Stimulated activated CD8-positive, alpha-beta memory T cell treated with anti-CD3 and anti-CD28 coated beads, Interleukin-4, amount 100 ng/mL, for 48 hours (primary cell): ENCODE measurements at regions not wholly inside any gene's neighbourhood (a gene's known extent, or its start where the extent isn't known, plus 50 kb on each side); places are given as distances from the start of the nearest gene placed in this dataset.

ENCODE experiments used
- DNase-seq: peaks from one replicate; pipeline ENCODE4 v3.0.0-alpha.2; 2020

DNA sequence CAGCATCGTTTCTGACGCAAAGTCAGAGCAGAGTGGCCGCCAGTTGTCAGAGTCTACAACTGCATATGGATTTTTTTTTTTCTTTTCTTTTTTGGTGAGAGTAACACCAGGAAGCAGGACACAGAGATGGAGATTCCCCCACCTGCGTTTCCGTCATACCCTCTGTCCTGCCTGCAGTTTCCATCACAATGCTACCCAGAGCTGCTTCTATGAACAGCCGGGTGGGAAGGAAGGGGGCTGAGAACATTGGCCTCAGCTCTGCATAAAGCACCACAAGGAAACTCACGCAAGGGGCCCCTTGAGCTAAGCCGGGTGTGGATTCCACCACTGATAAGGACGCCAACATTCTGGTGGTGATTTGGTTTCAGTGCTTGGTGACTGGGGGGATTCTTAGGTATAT is 183.5 kb upstream of the AFDN start:
- DNase-seq = no peak

DNA sequence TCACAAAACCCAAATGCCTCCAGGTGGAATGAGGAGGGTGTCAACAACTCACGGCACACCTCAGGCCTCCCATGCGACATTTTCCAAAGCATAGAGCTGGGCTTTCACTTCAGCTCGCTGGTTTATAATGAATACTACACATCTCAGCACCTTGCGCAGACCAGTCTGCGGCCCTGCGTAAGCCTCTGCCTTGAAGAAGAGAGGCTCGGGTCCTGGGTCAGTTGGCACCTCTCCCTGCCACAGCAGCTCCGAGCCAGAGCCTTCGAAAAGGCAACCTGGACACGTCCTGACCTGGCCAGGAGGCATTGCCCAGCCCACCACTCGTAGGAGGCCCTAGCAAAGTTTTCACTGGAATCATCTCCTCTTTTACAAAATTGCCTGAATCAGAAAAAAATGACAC is 183.0 kb upstream of the AFDN start:
- no peak for DNase-seq

DNA sequence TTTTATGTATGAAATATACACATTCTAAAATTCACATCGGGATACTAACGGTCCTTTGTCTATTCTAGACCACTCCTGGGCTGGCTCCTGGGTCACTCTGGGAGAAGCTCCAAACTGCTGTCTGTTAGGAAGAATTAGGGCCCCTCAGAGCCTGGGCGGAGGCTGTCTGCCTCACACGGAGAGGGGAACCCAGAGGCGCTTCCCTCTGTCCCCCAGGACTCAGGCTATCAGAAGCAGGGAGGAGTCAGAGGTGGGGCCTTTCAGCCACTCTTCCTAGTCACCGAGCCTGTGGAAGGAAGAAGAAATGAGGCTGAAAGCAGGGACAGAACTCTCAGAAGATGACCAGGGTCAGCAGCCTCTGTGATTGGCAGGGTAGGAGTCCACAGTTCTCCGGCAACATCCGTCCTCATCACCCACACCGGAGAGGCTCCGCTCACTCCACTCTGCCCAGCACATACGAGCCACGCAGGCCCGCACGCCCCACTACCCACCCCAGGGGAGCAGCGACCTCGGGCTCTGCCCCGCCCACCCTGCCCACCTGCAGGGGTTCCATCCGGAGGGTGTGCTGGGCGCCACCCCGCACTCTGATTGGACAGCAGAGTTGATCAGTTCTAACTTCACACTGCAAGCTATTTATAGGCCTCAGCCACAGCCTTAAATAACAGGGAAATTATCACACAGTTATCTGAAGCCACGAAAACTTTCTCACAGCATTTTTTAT is 182.1 kb upstream of the AFDN start:
- no peak for DNase-seq

DNA sequence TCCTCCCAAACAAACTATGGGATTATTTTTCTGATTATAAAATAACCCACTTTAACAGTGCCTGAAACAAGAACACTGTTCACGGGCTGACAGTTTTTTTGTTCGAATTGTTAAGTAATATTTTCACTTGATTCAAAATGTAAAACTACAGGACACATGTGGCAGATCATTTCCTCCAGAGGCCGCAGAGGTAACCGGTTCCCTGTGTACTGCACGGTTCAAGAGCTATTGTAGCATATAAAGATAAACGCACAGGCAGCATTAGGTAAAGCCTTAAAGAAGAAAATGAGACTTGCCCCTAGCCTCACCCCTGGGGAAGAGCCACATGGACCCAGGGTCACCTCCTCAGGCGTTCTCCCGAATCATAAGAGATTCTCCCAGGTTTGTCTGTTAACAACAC is 181.3 kb upstream of the AFDN start:
- no peak for DNase-seq

- DNase-seq = no peak
These were observed 179.4 kb upstream of the AFDN start for GRCh38 chr6:167647306-167647705.

DNA sequence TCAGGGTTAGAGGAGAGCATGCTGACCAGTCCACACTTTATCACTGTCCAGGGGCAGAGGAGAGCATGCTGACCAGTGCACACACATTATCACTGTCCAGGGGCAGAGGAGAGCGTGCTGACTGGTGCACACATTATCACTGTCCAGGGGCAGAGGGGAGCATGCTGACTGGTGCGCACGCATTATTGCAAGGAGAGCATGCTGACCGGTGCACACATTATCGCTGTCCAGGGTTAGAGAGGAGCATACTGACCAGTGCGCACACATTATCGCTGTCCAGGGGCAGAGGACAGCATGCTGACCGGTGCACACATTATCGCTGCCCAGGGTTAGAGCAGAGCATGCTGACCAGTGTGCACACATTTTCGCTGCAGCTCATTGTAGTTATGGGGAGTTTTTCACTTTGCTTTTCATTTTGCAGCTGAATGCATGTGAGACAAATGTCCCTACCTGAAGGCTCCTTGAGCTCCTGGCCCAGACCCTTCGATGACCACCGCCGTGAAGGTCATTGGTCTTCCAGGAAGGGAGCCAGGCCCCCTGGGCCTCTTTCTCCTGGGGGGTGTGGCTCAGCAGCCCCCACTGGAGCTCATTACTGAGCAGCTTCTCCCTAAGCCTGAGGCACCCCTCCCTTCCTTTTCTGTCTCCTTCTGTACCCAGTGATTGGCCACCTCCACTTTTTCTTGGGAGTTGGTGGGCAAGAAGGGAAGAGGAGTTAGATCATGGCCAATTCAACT is 178.8 kb upstream of the AFDN start:
- no peak for DNase-seq

DNA sequence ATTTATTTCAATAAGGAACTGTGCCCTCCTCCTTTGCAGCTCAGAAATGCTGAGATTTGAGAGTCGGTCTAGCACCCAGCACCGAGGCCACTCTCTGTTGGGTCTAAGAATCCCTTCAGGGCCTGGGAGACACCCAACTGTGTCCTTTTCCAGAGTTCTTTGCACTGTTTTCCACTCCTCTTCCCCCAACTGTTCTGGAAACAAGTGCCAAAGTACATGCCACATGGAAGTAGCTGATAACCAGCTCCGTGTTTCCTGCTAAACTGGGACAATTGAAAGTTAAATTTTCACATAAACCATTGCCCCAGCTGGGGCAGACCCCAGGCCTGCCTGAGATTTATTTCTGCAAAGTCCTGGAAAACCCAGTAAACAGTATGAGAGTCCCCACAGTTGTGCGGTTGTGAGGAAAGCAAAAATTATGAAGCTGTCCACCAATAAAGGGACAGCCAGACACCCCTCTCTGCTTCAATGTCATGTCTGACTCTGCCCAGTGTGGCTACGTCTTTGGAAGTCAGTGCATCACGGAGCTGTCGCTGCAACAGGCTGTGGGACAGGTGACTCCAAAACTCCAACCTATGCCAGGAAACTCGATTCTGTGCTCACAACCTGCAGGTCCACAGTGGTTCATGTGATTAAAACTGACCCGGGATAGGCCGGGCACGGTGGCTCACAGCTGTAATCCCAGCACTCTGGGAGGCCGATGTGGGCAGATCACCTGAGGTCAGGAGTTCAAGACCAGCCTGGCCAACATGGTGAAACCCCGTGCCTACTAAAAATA is 178.0 kb upstream of the AFDN start:
- DNase-seq = no peak

- no peak for DNase-seq
These were observed 177.2 kb upstream of the AFDN start for GRCh38 chr6:167649476-167649875.

DNA sequence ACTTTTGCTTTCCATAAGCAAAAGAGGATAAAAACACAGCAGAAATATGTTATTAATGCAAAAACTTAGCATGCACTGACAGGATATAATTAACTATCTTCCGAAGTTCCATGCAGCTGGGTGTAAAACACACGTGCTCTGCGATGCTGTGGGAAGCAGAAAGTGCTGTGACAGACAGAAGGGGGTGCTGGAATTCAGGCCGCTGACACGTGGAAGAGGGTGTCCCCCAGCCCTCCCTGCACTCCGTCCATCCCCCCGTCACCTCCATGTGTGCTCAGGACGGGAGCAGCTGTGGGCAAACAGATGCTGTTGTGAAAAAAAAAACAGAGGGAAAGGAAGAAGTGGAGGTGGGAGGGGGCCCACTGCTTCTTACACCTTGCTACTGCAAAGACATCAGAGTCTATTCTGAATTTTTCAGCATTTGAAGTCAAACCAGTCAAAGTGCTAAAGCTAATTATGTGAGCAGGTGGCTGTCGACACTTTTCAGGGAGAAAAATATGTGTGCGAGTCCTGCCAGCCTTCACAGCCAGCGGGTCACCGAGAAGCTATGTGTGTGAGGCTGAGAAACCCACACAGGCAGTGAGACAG is 175.9 kb upstream of the AFDN start:
- DNase-seq = no peak

- DNase-seq = no peak
These were observed 175.2 kb upstream of the AFDN start for GRCh38 chr6:167651318-167652041.

DNA sequence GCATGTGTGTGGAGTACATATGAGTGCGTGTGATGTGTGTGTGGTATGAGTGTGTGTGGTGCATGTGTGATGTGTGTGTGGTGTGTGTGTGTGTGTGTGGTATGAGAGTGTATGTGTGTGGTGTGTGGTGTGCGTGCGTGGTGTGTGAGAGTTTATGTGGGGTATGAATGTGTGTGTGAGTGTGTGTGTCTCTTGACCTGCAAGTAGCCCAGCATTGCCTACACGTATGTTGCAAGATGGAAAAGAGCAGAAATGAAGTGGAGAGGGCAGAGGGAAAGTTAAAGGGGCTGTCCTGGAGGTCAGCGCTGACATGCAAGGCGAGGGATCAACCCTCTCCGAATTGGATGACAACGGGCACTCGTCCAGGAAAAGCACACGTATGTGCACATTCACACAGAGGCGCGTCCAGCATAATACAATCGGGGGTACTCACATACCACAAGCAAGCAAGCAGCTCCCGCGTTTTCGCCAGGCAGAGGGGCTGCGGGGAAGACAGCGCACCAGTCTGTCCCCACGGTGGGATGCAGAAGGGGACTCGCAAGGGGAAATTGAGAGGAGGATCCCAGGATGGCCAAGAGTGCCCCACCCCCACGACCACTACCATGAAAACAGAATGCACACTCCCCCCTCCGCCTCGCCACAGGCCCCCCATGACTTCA is 174.5 kb upstream of the AFDN start:
- DNase-seq = no peak

- DNase-seq = no peak
These were observed 174.0 kb upstream of the AFDN start for GRCh38 chr6:167652701-167653095.

GRCh38 chr6:167653561-167653960 is 173.2 kb upstream of the AFDN start:
- DNase-seq = no peak

DNA sequence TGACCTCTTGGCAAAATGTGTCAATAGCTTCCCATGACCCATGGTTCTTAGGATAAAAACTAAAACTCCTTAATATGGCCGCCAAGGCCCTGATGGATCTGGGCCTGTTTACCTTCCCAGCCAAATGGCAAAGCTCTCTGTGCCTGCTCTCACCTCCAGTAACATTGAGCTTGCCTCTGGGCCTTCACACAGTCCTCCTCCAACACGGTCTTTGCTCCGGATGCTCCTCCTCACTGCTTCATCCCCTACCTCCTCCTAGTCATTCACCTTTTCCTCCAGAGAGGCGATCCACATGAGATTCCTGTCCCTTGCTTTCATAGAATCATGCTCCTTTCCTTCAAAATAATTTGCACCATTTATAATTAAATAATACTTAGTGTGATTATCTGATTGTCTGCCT is 172.3 kb upstream of the AFDN start:
- DNase-seq = no peak

GRCh38 chr6:167655174-167655821 is 171.4 kb upstream of the AFDN start:
- DNase-seq = no peak

GRCh38 chr6:167658106-167658505 is 168.6 kb upstream of the AFDN start:
- DNase-seq = no peak

GRCh38 chr6:167659046-167659445 is 167.7 kb upstream of the AFDN start:
- DNase-seq = no peak

DNA sequence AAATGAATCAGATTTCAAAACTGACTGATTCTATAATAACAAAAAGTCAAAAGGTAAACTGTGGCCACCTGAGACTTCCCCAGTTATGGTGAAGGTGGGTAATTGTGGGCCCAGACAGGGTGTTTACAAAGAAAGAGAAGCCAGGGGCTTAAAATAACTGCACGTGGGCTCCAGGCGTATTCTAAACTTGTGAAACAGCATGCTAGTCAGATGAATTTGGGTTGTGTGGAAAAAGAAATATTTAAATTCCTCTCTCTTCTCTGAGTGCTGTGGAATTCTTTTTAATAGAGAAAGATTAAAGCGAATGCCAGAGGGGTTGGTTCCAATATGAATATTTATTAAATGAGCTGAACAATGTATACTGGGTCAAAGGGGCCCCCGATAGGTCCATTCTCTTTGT is 166.3 kb upstream of the AFDN start:
- no peak for DNase-seq

DNA sequence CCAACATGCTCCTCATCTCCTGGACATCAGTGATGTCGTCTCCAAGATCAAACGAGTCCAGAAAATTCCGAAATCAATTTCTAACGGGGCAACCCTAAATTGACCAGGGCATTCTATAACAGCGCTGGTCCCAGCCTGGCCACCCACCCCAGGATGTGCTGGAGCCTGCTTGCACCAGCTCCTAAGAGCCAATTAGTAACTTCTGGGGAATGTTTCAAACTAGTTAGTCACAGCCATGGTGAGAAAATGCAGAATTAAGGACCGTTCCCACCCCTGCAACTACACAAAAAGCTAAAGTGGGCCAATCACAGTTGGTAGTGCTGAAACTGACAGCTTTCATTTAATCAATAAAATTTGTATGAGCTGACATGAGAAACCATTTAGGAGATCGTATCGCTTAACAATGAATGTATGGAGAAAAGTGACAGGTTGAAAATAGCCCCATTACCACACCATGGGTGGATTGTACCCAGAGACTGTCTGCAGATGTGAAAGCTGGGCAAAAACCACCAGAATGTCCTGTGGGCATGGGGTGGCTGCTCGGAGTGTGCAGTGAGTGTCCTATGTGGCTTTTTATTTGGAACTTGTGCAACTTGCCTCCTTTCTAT is 165.7 kb upstream of the AFDN start:
- DNase-seq = no peak

DNA sequence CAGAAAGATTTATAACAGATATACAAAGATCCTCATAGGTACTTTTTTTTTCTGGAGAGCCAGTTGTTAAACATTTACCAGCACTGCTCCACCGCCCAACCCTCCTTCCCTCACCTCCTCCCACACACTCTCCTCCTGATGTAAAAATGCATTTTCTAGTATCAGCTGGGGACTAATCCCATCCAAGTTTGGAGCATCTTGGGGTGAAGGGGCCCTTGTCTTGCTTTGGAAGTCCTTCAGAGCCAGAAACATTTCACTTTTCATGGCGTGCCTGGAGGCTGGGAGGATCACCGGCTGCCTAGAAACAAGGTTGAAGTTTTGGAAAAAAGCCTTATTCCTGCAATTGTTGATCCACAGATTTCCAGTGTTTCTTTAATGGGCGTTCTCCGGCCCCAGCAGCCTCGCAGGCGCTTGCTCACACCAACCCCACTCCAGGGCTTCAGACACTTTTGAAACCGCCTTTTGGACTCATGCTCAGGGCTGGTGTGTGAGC is 165.1 kb upstream of the AFDN start:
- DNase-seq = no peak
